ENCODE measurements at regions not wholly inside any gene's neighbourhood (a gene's known extent, or its start where the extent isn't known, plus 50 kb on each side); places are given as distances from the start of the nearest gene placed in this dataset.

GRCh38 chr2:18837240-18837639, 247.9 kb upstream of the NT5C1B start:
- Histone ChIP-seq H3K4me2 (ENCODE audit: low read depth, low read length) (no peak overlapping the region), H4K20me1 (ENCODE audit: insufficient read depth, low read length) (no peaks in the 10 kb centered on the region), H3K9me3 (ENCODE audit: control insufficient read depth, insufficient read depth, low read length) (no peaks in the 10 kb centered on the region), H4K8ac (ENCODE audit: low read depth in 2 of 2, low read length in 2 of 2) (no peak overlapping the region), H2BK20ac (ENCODE audit: low read depth, low read length) (no peak overlapping the region), H2AFZ (replicated peaks; ENCODE audit: low read length, poor library complexity) (no peak overlapping the region), H3K9ac (ENCODE audit: low read depth, low read length) (no peak overlapping the region), H2BK15ac (ENCODE audit: low read depth, low read length) (no peak overlapping the region), H2BK5ac (ENCODE audit: low read depth, low read length, poor library complexity, severe bottlenecking) (no peak overlapping the region), H3K4me1 (ENCODE audit: control insufficient read depth, insufficient read depth, low read length) (0 out of 2 replicates have a peak, but pooled peaks cover 2% of the 10 kb centered on the region), H4K91ac (ENCODE audit: insufficient read depth, low read depth, low read length) (no peak overlapping the region), H2AK5ac (ENCODE audit: low read depth, low read length) (no peak overlapping the region), H2AK9ac (replicated peaks; ENCODE audit: low read depth, low read length, poor library complexity) (no peak overlapping the region), H4K5ac (ENCODE audit: low read depth, low read length) (no peak overlapping the region), H3K23ac (ENCODE audit: low read depth, low read length) (no peak overlapping the region), H3K9me1 (ENCODE audit: insufficient read depth, low read length) (0 out of 2 replicates have a peak, but pooled peaks cover 3% of the 10 kb centered on the region), H3K4me3 (ENCODE audit: insufficient read depth, low read depth, low read length) (no peak overlapping the region), H3K14ac (replicated peaks; ENCODE audit: low read depth, low read length) (no peak overlapping the region), H3K79me1 (ENCODE audit: low read depth in 1 of 2, low read length in 2 of 2) (no peaks in the 10 kb centered on the region), H2BK120ac (ENCODE audit: low read depth, low read length) (no peak overlapping the region), H3K27me3 (ENCODE audit: control insufficient read depth, insufficient read depth, low read length) (no peaks in the 10 kb centered on the region; the same call in 1 of the 2 replicates), H3K18ac (ENCODE audit: low read depth, low read length) (no peak overlapping the region), H3K27ac (ENCODE audit: insufficient read depth, low read length) (no peak overlapping the region), H3K4ac (ENCODE audit: low read depth, low read length) (no peak overlapping the region), H3K36me3 (ENCODE audit: control insufficient read depth, insufficient read depth, low read length) (no peaks in the 10 kb centered on the region), H3K56ac (ENCODE audit: extremely low read depth, insufficient read depth, low read length) (no peak overlapping the region)
- dilution Hi-C loops (cut with HindIII; ENCODE audit: low sequenced_read_pairs, unreplicated experiment) (no loop called here), in situ Hi-C loops (cut with MboI; ENCODE audit: low sequenced_read_pairs) (no loop called here), intact Hi-C loops (cut with micrococcal nuclease) (no loop called here)
- no TSS peak for BruUV-seq (replicated peaks)
- ChIA-PET POLR2A (ENCODE audit: unreplicated experiment) (no interaction called here), CTCF (interaction anchor here (0.8 kb wide), 1 partner anchor 9 kb away, joined by 4 read pairs; no protein-coding TSS in a partner anchor)
- ATAC-seq (ENCODE audit: low read depth) (no peak), DNase-seq (no peak)
- TF ChIP-seq RAD21 (IDR thresholded peaks at IDR 0.05; ENCODE audit: low read length): no peak
- WGBS, 2 experiments (ENCODE audit: extremely low coverage in 2 of 2, insufficient read length in 1 of 2): no CpG with 5 or more reads among the region's 1 CpG

Measured in IMR-90 (cell line).